Mucosa of descending colon (tissue), 3 donors: ENCODE measurements at regions not wholly inside any gene's neighbourhood (a gene's known extent, or its start where the extent isn't known, plus 50 kb on each side); places are given as distances from the start of the nearest gene placed in this dataset.
"Not testable (repeated sequence)": the region's sequence is repeated elsewhere in the genome, so short reads cannot be mapped to it uniquely, and the experiment has no call there.

Experiments used
- ATAC-seq: fragments of 200-7000 bp; cut with Tn5 transposase; one replicate; pipeline ENCODE4 v1.9.1; 2020; ENCODE audit warnings: mild to moderate bottlenecking, moderate library complexity
- DNase-seq, 3 donors: peaks; one replicate each; pipeline ENCODE4 v3.0.0-alpha.2; 2020
- H3K36me3 ChIP-seq: fragments of 200-600 bp; one replicate; pipeline ENCODE4 v1.8.0; 2021; ENCODE audit warnings: low read depth, mild to moderate bottlenecking
- H3K4me1 ChIP-seq: fragments of 200-600 bp; one replicate; pipeline ENCODE4 v1.8.0; 2021; ENCODE audit warnings: low read depth, mild to moderate bottlenecking
- H3K4me3 ChIP-seq: fragments of 200-600 bp; one replicate; pipeline ENCODE4 v1.8.0; 2021; ENCODE audit warnings: mild to moderate bottlenecking
- H3K9me3 ChIP-seq: fragments of 200-600 bp; one replicate; pipeline ENCODE4 v1.8.0; 2021; ENCODE audit warnings: mild to moderate bottlenecking
- intact Hi-C, 2 donors: fragments of 100-400 bp; cut with DNase I in 1 of 2; cut with micrococcal nuclease in 1 of 2; formaldehyde crosslinking; loops; one replicate each; pipeline versions ENCODE4 v1.11.0 to v1.11.1; 2022; cut with DNase I, micrococcal nuclease
- TF ChIP-seq, protein P1 (sequence below): fragments of 200-600 bp; IDR thresholded peaks from one replicate; pipeline ENCODE4 v1.8.0; 2022; ENCODE audit warnings: antibody characterized with exemption, mild to moderate bottlenecking
- donor health status: DM: no; HTN: no; CAD: no; lungs with moderate emphysema.
- donor health status: DM: no; HTN: no; CAD: no.
- donor health status: DM: no; HTN: yes; CAD: no.

DNA sequence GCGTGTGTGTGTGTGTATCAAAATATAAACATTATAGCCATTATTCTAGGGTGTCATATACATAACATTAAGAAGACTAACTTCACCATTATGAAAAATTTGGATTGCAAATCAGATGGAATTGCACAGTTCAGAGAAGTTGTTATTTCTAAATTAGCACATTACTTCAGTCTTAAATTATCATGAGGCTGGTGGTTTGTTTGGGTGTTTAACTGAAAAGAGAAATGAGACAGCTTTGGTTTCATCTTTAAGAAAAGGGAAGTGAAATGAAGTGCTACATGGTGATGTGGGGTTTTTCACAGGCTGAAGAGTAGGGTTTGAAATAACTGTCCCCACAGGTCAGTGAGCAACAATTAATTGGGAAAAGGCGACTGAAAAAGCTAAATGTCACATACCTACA lies 161.2 kb upstream of the XIRP2 start:
- ATAC-seq = no peak
- no peaks in the 10 kb centered on the region for H3K4me1 ChIP-seq
- no peaks in the 10 kb centered on the region for H3K36me3 ChIP-seq
- intact Hi-C loops = no loop called here
- TF ChIP-seq, protein P1, sequence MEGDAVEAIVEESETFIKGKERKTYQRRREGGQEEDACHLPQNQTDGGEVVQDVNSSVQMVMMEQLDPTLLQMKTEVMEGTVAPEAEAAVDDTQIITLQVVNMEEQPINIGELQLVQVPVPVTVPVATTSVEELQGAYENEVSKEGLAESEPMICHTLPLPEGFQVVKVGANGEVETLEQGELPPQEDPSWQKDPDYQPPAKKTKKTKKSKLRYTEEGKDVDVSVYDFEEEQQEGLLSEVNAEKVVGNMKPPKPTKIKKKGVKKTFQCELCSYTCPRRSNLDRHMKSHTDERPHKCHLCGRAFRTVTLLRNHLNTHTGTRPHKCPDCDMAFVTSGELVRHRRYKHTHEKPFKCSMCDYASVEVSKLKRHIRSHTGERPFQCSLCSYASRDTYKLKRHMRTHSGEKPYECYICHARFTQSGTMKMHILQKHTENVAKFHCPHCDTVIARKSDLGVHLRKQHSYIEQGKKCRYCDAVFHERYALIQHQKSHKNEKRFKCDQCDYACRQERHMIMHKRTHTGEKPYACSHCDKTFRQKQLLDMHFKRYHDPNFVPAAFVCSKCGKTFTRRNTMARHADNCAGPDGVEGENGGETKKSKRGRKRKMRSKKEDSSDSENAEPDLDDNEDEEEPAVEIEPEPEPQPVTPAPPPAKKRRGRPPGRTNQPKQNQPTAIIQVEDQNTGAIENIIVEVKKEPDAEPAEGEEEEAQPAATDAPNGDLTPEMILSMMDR = no peak
- DNase-seq = no peak
- H3K9me3 ChIP-seq = no peaks in the 10 kb centered on the region
- H3K4me3 ChIP-seq = no peak overlapping the region

DNA sequence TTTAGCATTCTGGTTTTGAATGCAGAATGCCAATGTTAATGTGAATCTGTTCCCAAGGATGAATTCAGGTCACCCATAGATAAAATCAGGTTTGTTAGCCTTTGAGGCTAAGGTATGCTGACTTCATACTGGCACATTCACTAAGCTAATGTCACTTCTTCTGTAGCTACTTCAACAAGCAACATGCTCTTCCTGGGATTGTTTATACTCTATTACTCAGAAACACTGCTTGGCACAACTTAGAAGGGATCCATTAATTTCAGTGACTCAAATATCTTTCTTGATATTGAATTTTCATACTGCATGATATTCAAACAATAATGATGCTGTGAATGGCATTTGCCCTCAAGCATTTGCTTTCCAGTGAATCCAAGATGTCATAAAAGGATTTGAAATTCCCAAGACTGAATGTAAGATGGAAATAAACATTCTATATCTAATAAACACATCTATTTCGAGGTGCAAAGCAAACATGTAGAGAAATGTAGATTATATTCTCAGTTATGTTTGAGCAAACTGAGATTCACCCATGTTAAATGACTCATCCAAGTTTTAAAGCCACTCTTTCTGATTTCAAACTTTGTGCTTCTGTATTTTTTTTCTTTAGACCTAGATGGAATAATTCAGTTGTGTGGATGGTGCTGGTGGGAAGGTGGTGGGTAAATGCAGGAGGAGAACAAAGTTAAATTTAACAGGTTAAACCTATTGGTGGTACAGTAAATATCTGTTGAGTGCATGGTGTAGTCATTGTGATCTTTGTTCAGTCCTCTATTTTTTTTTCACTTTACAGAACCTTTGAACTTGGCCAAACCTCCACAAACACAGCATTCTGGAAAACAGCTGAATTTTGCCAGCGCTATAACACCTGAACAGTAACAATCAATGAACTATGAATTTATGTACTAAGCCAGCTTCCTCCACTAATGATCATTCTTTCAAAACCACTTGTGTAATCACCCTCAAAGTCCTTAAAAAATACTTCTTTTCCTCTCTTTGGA lies 162.1 kb upstream of the XIRP2 start:
- intact Hi-C loops = no loop called here
- ATAC-seq = no peak

DNA sequence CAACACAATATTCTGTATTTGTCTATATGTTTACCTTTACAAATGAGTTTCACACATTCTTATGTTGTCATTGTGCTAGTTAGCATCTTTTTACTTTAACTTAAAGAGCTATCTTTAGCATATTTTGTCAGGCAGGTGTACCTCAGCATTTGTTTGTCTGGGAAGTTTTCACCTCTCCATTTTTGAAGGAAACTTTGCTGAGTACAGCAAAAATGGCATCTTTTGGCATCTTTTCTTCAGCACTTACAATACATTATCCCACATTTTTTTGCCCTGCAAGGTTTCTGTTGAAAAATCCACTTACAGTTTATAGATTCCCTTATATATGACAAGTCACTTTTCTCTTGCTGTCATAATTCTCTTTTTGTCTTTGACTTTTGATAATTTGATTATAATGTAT lies 171.3 kb upstream of the XIRP2 start:
- TF ChIP-seq, protein P1 = no peak
- ATAC-seq = no peak
- no peaks in the 10 kb centered on the region for H3K9me3 ChIP-seq
- intact Hi-C loops = no loop called here
- no peaks in the 10 kb centered on the region for H3K36me3 ChIP-seq
- H3K4me1 ChIP-seq = no peaks in the 10 kb centered on the region
- no peak for DNase-seq
- no peak overlapping the region for H3K4me3 ChIP-seq

More for the DNA sequence above, 162.1 kb upstream of the XIRP2 start:
- TF ChIP-seq, protein P1 = no peak
- H3K4me3 ChIP-seq = no peak overlapping the region
- no peaks in the 10 kb centered on the region for H3K36me3 ChIP-seq
- DNase-seq = no peak
- no peaks in the 10 kb centered on the region for H3K4me1 ChIP-seq
- no peaks in the 10 kb centered on the region for H3K9me3 ChIP-seq

DNA sequence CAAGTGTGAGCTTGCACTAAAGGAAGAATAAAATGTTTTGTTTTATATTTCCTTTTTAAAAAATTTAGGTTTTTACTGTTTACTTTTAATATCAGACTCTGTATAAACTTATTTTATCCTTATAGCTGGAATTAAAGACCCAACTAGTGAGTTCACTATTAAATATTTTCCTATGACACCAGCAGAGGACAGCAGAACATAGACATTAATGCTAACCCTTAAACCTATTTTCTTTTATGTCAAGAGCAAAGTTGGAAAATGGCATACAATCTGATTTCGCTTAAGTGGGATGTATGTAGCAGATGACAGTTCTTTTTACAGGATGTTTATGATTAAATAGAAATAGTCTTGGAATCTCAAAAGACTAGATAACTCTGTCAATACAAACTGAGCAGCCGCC lies 188.2 kb upstream of the XIRP2 start:
- Histone ChIP-seq H3K36me3 (no peaks in the 10 kb centered on the region), H3K9me3 (no peaks in the 10 kb centered on the region), H3K4me3 (no peak overlapping the region), H3K4me1 (no peaks in the 10 kb centered on the region)
- DNase-seq = no peak
- TF ChIP-seq, protein P1 = no peak
- intact Hi-C loops = no loop called here
- no peak for ATAC-seq

DNA sequence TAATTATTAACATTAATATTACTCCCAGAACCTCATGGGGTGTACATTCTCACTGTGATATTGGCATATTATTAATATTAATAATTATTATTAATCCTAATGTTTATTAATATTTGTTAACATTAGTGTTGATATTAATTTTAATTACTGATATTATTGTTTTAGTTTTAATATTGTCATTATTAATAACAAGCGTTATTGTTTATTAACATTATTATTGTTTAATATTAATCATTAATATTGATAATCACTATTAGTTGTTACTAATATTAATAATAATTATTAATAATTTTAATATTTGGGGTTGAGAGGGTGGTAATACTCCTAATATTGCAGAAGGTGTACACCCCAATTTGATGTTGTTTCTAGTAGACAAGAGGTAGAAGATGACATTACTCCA lies 193.1 kb upstream of the XIRP2 start:
- Histone ChIP-seq H3K9me3 (no peaks in the 10 kb centered on the region), H3K36me3 (no peaks in the 10 kb centered on the region), H3K4me1 (no peaks in the 10 kb centered on the region), H3K4me3 (no peak overlapping the region)
- intact Hi-C loops = no loop called here
- DNase-seq = no peak
- no peak for ATAC-seq
- TF ChIP-seq, protein P1 = no peak

DNA sequence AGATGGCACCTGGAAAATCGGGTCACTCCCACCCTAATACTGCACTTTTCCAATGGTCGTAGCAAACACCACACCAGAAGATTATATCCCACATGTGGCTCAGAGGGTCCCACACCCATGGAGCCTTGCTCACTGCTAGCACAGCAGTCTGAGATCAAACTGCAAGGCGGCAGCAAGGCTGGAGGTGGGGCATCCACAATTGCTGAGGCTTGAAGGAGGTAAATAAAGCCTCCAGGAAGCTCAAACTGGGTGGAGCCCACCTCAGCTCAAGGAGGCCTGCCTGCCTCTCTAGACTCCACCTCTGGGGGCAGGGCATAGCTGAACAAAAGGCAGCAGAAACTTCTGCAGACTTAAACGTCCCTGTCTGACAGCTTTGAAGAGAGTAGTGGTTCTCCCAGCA lies 192.0 kb upstream of the SCN7A start:
- DNase-seq, intact Hi-C loops, H3K4me1 ChIP-seq, ATAC-seq, H3K4me3 ChIP-seq, H3K36me3 ChIP-seq, H3K9me3 ChIP-seq: not testable (repeated sequence)
